NCI-H1105 (cell line): ENCODE measurements at regions not wholly inside any gene's neighbourhood (a gene's known extent, or its start where the extent isn't known, plus 50 kb on each side); places are given as distances from the start of the nearest gene placed in this dataset.
"Not testable (repeated sequence)": the region's sequence is repeated elsewhere in the genome, so short reads cannot be mapped to it uniquely, and the experiment has no call there.

Experiments used
- DNase-seq: peaks from one replicate; lab custom pipeline; 2025; lab: John Stamatoyannopoulos, UW

GRCh38 chr5:36739751-36740221, 133.4 kb downstream of the SLC1A3 start:
- DNase-seq: peak; percentile 61

- no peak for DNase-seq
Measured at GRCh38 chr5:36740259-36740898, 134.0 kb downstream of the SLC1A3 start.

GRCh38 chr5:36741128-36741527, 134.7 kb downstream of the SLC1A3 start:
- no peak for DNase-seq

GRCh38 chr5:36743891-36744772, 132.4 kb upstream of the NIPBL start:
- no peak for DNase-seq

- DNase-seq: peak; percentile 81
Measured at GRCh38 chr5:36744773-36745589, 131.6 kb upstream of the NIPBL start.

- not testable (repeated sequence) for DNase-seq
Measured at GRCh38 chr5:36747794-36748193, 128.8 kb upstream of the NIPBL start.

GRCh38 chr5:36751886-36752285, 124.7 kb upstream of the NIPBL start:
- DNase-seq: no peak

GRCh38 chr5:36755342-36755741, 121.2 kb upstream of the NIPBL start:
- DNase-seq: no peak

- DNase-seq: no peak
Measured at GRCh38 chr5:36755920-36756488, 120.6 kb upstream of the NIPBL start.

GRCh38 chr5:36756848-36757247, 119.7 kb upstream of the NIPBL start:
- DNase-seq: no peak

GRCh38 chr5:36759117-36759516, 117.5 kb upstream of the NIPBL start:
- no peak for DNase-seq

- DNase-seq: peak; percentile 48
Measured at GRCh38 chr5:36763454-36763853, 113.1 kb upstream of the NIPBL start.

- DNase-seq: no peak
Measured at GRCh38 chr5:36765876-36766275, 110.7 kb upstream of the NIPBL start.

- DNase-seq: no peak
Measured at GRCh38 chr5:36766981-36767380, 109.6 kb upstream of the NIPBL start.

GRCh38 chr5:36768450-36768849, 108.1 kb upstream of the NIPBL start:
- DNase-seq: no peak

GRCh38 chr5:36769129-36769770, 107.3 kb upstream of the NIPBL start:
- DNase-seq: no peak

GRCh38 chr5:36770125-36770524, 106.4 kb upstream of the NIPBL start:
- no peak for DNase-seq

GRCh38 chr5:36772276-36773140, 104.1 kb upstream of the NIPBL start:
- DNase-seq: no peak

GRCh38 chr5:36777105-36777757, 99.3 kb upstream of the NIPBL start:
- DNase-seq: no peak

- DNase-seq: no peak
Measured at GRCh38 chr5:36778336-36778735, 98.2 kb upstream of the NIPBL start.
